HG03135 (cell line): ENCODE measurements at regions not wholly inside any gene's neighbourhood (a gene's known extent, or its start where the extent isn't known, plus 50 kb on each side); places are given as distances from the start of the nearest gene placed in this dataset.
"Not testable (repeated sequence)": the region's sequence is repeated elsewhere in the genome, so short reads cannot be mapped to it uniquely, and the experiment has no call there.

Experiments
- ATAC-seq: cut with Tn5 transposase; IDR thresholded peaks from one replicate; pipeline ENCODE4 v1.9.1; 2021; ENCODE audit warnings: mild to moderate bottlenecking, moderate library complexity; ENCODE audit not compliant: unreplicated experiment

GRCh38 chr6:170067181-170067641 is 223.7 kb downstream of the DLL1 start:
- ATAC-seq, result no peak

GRCh38 chr6:170066679-170067078 is 224.2 kb downstream of the DLL1 start:
- ATAC-seq, result no peak

GRCh38 chr6:170063851-170064602 is 226.9 kb downstream of the DLL1 start:
- ATAC-seq, result no peak

- no peak for ATAC-seq
Measured at GRCh38 chr6:170063431-170063830, 227.4 kb downstream of the DLL1 start.

GRCh38 chr6:170062915-170063241 is 228.0 kb downstream of the DLL1 start:
- ATAC-seq, result no peak

- no peak for ATAC-seq
Measured at GRCh38 chr6:170062209-170062914, 228.5 kb downstream of the DLL1 start.

- ATAC-seq, result no peak
Measured at GRCh38 chr6:170058878-170059485, 231.9 kb downstream of the DLL1 start.

- no peak for ATAC-seq
Measured at GRCh38 chr6:170057961-170058877, 232.7 kb downstream of the DLL1 start.

- no peak for ATAC-seq
Measured at GRCh38 chr6:170057034-170057734, 233.7 kb downstream of the DLL1 start.

- no peak for ATAC-seq
Measured at GRCh38 chr6:170056278-170056711, 234.6 kb downstream of the DLL1 start.

- not testable (repeated sequence) for ATAC-seq
Measured at GRCh38 chr6:170055797-170056196, 235.1 kb downstream of the DLL1 start.

- no peak for ATAC-seq
Measured at GRCh38 chr6:170053966-170054661, 236.8 kb downstream of the DLL1 start.

- ATAC-seq, result no peak
Measured at GRCh38 chr6:170052991-170053821, 237.7 kb downstream of the DLL1 start.

- ATAC-seq, result no peak
Measured at GRCh38 chr6:170051229-170052172, 239.4 kb downstream of the DLL1 start.

GRCh38 chr6:170050591-170051041 is 240.3 kb downstream of the DLL1 start:
- no peak for ATAC-seq

- ATAC-seq, result no peak
Measured at GRCh38 chr6:170049641-170050561, 241.0 kb downstream of the DLL1 start.
